ENCODE measurements at regions not wholly inside any gene's neighbourhood (a gene's known extent, or its start where the extent isn't known, plus 50 kb on each side); places are given as distances from the start of the nearest gene placed in this dataset.

DNA sequence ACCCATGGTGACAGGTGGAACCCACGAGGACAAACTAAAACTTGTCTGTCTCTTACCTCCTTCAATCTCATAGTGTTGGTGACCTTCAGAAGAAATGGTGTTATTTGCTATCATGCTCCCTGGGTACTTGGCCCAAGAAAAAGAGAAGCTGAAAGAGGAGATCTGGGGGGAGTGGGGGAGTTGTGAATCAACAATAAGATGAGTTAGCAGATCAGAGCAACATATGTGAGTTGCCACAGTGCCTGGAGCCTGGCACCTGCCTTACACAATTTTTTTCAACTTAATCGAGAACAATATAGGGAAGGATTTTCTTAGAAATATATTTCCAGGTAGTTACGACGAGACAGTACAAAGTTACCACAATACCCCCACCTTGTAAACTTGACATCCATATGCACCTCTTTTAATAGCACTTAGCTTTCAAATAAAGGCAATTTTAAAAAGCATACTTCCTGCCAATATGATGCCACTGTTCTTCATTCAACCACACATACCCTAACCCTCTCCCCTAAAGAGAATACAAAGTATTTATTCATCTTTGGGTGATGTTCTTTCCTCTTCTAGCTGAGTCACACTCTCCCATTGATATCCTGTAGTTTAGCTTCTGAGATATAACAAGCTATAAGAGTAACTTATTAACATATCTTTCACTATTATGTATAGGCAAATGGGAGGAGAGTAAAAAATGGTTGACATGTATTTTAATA, 424.1 kb upstream of the OR4E1 start:
- H4K8ac ChIP-seq (ENCODE audit: low read depth in 2 of 2, low read length in 2 of 2): no peak overlapping the region
- no peak overlapping the region for H3K18ac ChIP-seq (ENCODE audit: low read depth, low read length)
- peaks cover 5% of the 10 kb centered on the region for H3K27me3 ChIP-seq (ENCODE audit: control insufficient read depth, insufficient read depth, low read length)
- intact Hi-C loops (cut with micrococcal nuclease) (loop anchor here (5.0 kb wide), 1 partner anchor 115 kb away; no protein-coding TSS in a partner anchor), in situ Hi-C loops (cut with MboI; ENCODE audit: low sequenced_read_pairs) (no loop called here), dilution Hi-C loops (cut with HindIII; ENCODE audit: low sequenced_read_pairs, unreplicated experiment) (no loop called here)
- no peak overlapping the region for H2BK120ac ChIP-seq (ENCODE audit: low read depth, low read length)
- H2AK5ac ChIP-seq (ENCODE audit: low read depth, low read length): no peak overlapping the region
- DNase-seq (no peak), ATAC-seq (ENCODE audit: low read depth) (no peak)
- no peak overlapping the region for H3K4me3 ChIP-seq (ENCODE audit: insufficient read depth, low read depth, low read length)
- BruUV-seq (replicated peaks): no TSS peak
- no peaks in the 10 kb centered on the region for H3K79me1 ChIP-seq (ENCODE audit: low read depth in 1 of 2, low read length in 2 of 2)
- no peak overlapping the region for H4K5ac ChIP-seq (ENCODE audit: low read depth, low read length)
- TF ChIP-seq RAD21 (IDR thresholded peaks at IDR 0.05; ENCODE audit: low read length) (no peak), NFE2L2 (IDR thresholded peaks at IDR 0.05; ENCODE audit: low read depth, low read length) (no peak), POLR2A (IDR thresholded peaks at IDR 0.05; ENCODE audit: low read depth, low read length) (no peak), CTCF (conservative IDR thresholded peaks at IDR 0.05; ENCODE audit: low read depth, low read length) (no peak), FOS (IDR thresholded peaks at IDR 0.05; ENCODE audit: low read depth, low read length) (no peak), CHD1 (IDR thresholded peaks at IDR 0.05; ENCODE audit: low read depth, low read length) (no peak), BHLHE40 (IDR thresholded peaks at IDR 0.05; ENCODE audit: low read depth, low read length) (no peak), CEBPB (IDR thresholded peaks at IDR 0.05; ENCODE audit: low read depth, low read length) (no peak), MXI1 (IDR thresholded peaks at IDR 0.05; ENCODE audit: borderline replicate concordance, low read depth, low read length) (no peak), RFX5 (IDR thresholded peaks at IDR 0.05; ENCODE audit: low read depth, low read length) (no peak), USF2 (IDR thresholded peaks at IDR 0.05; ENCODE audit: low read depth, low read length) (no peak), RCOR1 (IDR thresholded peaks at IDR 0.05; ENCODE audit: insufficient replicate concordance, low read length) (no peak), MAFK (IDR thresholded peaks at IDR 0.05; ENCODE audit: low read depth, low read length) (no peak), MAZ (IDR thresholded peaks at IDR 0.05; ENCODE audit: borderline replicate concordance, low read depth, low read length) (no peak), SMC3 (IDR thresholded peaks at IDR 0.05; ENCODE audit: low read depth, low read length) (no peak)
- TF ChIP-seq, protein P1, sequence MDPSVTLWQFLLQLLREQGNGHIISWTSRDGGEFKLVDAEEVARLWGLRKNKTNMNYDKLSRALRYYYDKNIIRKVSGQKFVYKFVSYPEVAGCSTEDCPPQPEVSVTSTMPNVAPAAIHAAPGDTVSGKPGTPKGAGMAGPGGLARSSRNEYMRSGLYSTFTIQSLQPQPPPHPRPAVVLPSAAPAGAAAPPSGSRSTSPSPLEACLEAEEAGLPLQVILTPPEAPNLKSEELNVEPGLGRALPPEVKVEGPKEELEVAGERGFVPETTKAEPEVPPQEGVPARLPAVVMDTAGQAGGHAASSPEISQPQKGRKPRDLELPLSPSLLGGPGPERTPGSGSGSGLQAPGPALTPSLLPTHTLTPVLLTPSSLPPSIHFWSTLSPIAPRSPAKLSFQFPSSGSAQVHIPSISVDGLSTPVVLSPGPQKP (IDR thresholded peaks at IDR 0.05; ENCODE audit: borderline replicate concordance, low read depth, low read length): no peak
- no peaks in the 10 kb centered on the region for H3K4me1 ChIP-seq (ENCODE audit: control insufficient read depth, insufficient read depth, low read length)
- no peaks in the 10 kb centered on the region for H3K9me3 ChIP-seq (ENCODE audit: control insufficient read depth, insufficient read depth, low read length)
- H3K9ac ChIP-seq (ENCODE audit: low read depth, low read length): no peak overlapping the region
- H3K14ac ChIP-seq (replicated peaks; ENCODE audit: low read depth, low read length): no peak overlapping the region
- no peak overlapping the region for H3K56ac ChIP-seq (ENCODE audit: extremely low read depth, insufficient read depth, low read length)
- H4K20me1 ChIP-seq (ENCODE audit: insufficient read depth, low read length): no peaks in the 10 kb centered on the region
- H2BK5ac ChIP-seq (ENCODE audit: low read depth, low read length, poor library complexity, severe bottlenecking): no peak overlapping the region
- H3K23ac ChIP-seq (ENCODE audit: low read depth, low read length): no peak overlapping the region
- no peak overlapping the region for H4K91ac ChIP-seq (ENCODE audit: insufficient read depth, low read depth, low read length)
- POLR2A ChIA-PET (ENCODE audit: unreplicated experiment): no interaction called here
- H2AFZ ChIP-seq (replicated peaks; ENCODE audit: low read length, poor library complexity): no peak overlapping the region
- no peak overlapping the region for H2BK20ac ChIP-seq (ENCODE audit: low read depth, low read length)
- 90% methylated on average over 2 of the region's 4 CpGs; no CpG with 5 or more reads in 1 of the 2 experiments for WGBS, 2 experiments (ENCODE audit: extremely low coverage in 2 of 2, insufficient read length in 1 of 2)
- no peak overlapping the region for H2BK15ac ChIP-seq (ENCODE audit: low read depth, low read length)
- H3K27ac ChIP-seq (ENCODE audit: insufficient read depth, low read length): no peak overlapping the region
- CTCF ChIA-PET: interaction anchor here (0.5 to 0.8 kb wide), 2 partner anchors 13 to 1768 kb away, joined by 3 to 4 read pairs; no protein-coding TSS in a partner anchor
- H3K4me2 ChIP-seq (ENCODE audit: low read depth, low read length): no peak overlapping the region
- no peaks in the 10 kb centered on the region for H3K36me3 ChIP-seq (ENCODE audit: control insufficient read depth, insufficient read depth, low read length)
- H3K9me1 ChIP-seq (ENCODE audit: insufficient read depth, low read length): no peaks in the 10 kb centered on the region
- H2AK9ac ChIP-seq (replicated peaks; ENCODE audit: low read depth, low read length, poor library complexity): no peak overlapping the region
- H3K4ac ChIP-seq (ENCODE audit: low read depth, low read length): no peak overlapping the region

Data from IMR-90 (cell line).